Dermis blood vessel endothelial cell (primary cell): ENCODE measurements at regions not wholly inside any gene's neighbourhood (a gene's known extent, or its start where the extent isn't known, plus 50 kb on each side); places are given as distances from the start of the nearest gene placed in this dataset.
A peak's percentile ranks its signal among the peaks of the same experiment; 100 is the strongest.
"Not testable (repeated sequence)": the region's sequence is repeated elsewhere in the genome, so short reads cannot be mapped to it uniquely, and the experiment has no call there.

Experiments used
- DNase-seq: peaks from one replicate; pipeline ENCODE4 v3.0.0; 2010

DNA sequence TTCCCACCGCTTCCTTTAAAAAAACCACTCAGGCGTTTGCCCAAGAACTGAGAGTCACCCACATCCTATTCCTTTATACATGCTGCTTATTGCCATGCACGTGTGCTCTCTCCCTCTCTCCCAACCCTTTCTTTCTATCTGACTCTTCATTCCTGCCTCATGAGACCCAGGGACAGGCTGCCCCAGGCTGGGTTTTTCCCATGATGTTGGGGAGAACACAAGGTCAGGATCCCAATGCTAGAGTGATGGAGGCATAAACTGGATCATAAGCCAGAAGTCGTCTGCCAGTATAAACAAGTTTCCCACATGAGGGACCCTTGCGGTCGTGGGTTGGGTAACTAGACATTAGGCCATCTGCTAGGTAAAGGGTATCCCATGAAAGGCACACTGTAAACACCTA is 64.9 kb downstream of the CD2 start:
- no peak for DNase-seq

- no peak for DNase-seq
Measured at GRCh38 chr1:116820369-116820768, 66.1 kb downstream of the CD2 start.

DNA sequence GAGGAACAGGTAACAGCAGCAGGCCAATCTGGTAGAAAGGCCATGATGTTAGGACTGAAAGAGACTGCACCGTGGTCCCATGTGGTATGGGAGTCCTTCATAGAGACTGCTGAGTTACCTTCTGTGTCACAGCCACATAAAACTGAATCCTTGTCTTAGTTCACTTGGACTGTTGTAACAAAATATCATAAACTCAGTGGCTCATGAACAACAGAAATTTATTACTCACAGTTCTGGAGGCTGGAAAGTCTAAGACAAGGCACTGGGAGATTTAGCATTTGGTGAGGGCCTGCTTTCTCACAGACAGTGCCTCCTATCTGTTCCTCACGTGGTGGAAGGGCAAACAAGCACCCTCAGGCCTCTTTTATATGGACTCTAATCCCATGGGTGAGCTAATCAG is 67.5 kb downstream of the CD2 start:
- no peak for DNase-seq

GRCh38 chr1:116824631-116825206 is 70.5 kb downstream of the CD2 start:
- DNase-seq: no peak

GRCh38 chr1:116825207-116825719 is 71.0 kb downstream of the CD2 start:
- DNase-seq: no peak

GRCh38 chr1:116825720-116826438 is 71.6 kb downstream of the CD2 start:
- no peak for DNase-seq

DNA sequence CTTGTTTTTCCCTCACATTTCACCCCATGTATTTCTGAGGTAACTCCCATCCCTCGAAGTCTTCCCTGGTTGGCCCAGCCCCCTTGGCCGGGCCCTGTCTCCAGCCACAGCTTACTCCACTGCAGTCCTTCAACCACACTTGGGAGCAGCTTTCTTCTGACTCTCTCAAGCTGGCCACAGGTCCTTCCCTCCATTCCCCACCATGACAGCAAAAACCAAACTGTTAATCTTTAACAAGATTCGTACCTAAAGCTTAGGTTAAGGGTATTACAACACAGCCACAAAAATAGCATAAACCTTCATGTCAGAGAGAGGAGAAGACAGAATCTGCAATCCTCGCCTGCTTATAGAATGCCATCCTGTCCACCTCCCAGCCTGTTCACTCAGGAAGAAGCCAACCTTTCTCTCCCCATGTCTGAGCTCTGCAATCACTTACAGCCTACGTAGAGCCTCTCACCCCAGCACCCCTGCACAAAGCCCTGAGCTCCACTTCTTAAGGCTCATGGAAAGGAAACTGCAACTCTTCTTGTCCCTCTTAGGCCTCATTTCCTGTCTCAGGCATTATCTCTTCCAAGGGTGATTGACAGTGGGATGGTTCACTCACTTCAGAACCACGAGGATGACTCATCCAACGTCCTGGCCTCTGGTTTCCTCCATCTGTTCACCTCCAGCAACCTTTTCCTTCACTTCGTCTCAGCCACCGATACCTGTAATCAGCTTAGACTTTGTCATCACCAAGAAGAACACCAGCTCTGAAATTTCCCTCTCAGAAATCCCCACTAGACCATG is 72.8 kb downstream of the CD2 start:
- peak; percentile 13 for DNase-seq

DNA sequence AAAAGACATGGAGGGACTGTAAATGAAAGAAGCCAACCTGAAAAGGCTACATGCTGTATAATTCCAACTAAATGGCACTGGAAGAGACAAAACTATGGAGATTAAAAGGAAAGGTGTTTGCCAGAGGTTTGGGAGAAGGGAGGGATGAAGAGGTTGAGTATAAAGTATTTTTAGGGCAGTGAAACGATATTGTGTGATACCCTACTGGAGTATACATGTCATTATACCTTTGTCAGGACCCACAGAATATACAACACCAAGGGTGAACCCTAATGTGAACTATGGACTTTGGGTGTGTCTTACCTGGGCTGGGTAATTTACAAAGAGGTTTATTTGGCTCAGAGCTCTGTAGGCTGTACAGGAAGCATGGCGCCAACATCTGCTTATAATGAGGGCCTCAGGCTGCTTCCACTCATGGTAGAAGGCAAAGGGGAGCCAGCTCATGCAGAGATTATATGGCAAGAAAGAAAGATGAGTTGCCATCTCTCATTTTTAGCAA is 73.4 kb downstream of the CD2 start:
- no peak for DNase-seq

- DNase-seq: no peak
Measured at GRCh38 chr1:116832308-116832931, 77.3 kb upstream of the PTGFRN start.

DNA sequence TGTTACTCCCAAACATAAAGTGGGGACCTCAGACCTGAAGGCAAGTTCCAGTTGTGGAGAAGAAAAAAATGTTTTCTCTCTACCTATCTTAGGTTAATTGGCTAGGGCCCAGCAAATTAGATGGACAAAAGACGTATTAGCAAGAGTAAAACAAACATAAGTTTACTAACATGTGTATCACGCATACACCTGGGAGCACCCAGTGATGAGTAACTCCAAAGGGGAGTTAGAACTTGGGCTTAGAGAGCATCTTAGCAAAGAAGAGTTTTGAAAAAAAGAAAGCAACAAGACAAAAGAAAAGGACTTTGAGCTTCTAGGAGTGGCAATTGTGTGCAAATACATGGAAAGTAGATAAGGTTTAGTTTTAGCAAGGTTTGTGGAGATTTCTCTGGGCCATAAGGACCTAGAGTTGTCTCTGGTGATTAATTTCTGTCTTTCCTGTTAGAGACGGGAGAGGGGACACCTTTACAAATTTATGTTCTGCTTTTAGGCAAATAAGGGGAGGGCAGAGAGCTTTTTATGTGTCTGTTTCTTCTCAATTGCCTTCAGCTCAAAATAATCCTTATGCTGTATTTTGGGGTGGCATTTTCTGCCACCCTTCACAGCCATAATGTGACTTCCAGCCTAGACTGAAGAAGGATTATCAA is 76.7 kb upstream of the PTGFRN start:
- DNase-seq: no peak

DNA sequence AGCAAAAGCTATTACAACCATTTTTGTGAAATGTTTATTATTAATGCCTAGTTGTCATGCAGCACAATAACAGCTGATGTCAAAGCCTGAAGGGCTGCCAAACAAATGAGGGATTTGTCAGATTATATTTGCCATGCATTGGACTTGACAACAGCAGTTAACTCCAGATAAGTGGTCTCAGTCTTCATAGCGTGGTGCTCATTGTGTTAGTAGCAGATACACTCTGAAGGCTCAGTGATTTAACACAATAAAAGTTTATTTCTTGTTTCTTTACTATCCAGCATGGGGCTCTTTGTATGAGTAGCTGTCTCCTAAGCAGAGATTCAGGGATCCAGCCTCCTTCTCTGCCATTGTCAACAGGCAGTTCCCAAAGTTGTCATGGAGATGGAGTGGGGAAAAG is 76.0 kb upstream of the PTGFRN start:
- no peak for DNase-seq

DNA sequence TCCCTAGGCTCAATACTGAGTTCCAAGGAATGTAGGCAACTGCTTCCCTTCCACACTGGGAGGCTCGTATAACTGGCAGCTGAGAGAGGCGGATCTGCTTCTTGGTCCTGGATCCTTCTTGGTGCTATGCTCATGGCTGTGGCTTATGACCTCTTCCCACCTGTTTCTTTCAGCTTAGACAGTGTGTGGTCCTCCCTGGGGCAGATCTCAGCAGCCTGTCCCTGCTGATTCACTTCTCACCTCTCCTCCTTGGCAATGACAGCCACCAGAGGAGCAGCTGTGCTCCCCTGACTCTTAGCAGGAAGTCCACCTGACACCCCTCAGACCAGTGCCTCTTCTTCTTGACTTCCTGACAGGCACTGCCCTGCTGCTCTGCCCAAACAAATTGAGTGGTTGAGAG is 75.1 kb upstream of the PTGFRN start:
- DNase-seq: no peak

GRCh38 chr1:116835161-116835560 is 74.6 kb upstream of the PTGFRN start:
- no peak for DNase-seq

GRCh38 chr1:116836099-116836498 is 73.6 kb upstream of the PTGFRN start:
- DNase-seq: no peak

GRCh38 chr1:116841569-116842344 is 68.0 kb upstream of the PTGFRN start:
- no peak for DNase-seq

- DNase-seq: peak; percentile 43
Measured at GRCh38 chr1:116842654-116843053, 67.1 kb upstream of the PTGFRN start.

DNA sequence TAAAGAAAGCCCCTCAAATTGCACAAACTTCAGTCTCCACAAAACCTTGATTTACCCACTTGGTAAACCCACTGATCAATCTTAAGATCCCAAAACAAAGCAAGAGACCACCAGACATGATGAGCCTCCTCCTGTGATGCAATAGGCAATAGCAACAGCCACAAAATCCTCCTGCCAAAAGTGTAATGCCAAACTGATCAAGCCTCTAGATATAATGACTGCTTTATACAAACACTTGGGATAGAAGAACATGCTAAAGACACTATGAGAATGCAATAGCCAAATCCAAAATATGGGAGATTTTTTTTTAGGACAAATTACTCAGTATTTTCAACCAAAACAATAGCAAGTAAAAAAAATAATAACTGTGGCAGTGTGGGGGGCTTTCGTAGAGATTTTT is 64.9 kb upstream of the PTGFRN start:
- no peak for DNase-seq

DNA sequence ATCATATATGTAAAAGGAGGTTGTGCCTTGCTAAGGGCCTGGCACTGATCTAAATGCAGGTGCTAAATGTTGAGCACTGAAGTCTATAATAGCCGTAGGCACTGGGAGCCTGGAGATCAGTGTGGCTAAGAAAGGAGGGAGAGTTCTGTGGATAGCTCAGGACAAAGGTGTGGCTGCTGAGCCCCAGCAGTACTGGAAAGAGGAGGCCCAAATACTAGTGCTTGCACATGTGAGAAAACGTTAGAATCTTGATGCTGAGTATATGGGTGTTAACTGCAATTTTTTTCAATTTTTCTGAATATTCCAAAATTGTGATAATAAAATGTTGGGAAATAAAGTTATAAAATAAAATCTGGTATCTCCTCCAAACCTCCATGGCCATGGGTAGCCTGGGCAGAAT is 62.5 kb upstream of the PTGFRN start:
- no peak for DNase-seq

GRCh38 chr1:116847688-116848531 is 61.8 kb upstream of the PTGFRN start:
- peak; percentile 70 for DNase-seq

GRCh38 chr1:116850436-116850835 is 59.3 kb upstream of the PTGFRN start:
- DNase-seq: peak; percentile 63

DNA sequence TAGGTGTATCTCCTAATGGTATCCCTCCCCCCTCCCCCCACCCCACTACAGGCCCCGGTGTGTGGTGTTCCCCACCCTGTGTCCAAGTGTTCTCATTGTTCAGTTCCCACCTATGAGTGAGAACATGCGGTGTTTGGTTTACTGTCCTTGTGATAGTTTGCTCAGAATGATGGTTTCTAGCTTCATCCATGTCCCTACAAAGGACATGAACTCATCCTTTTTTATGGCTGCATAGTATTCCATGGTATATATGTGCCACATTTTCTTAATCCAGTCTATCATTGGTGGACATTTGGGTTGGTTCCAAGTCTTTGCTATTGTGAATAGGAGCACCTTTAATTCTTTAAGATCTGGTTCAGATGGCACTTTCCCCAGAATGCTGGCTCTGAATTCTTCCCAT is 58.5 kb upstream of the PTGFRN start:
- DNase-seq: not testable (repeated sequence)
